SK-N-SH treated with all-trans-retinoic acid at 6 μM for 48 hours (cell line): ENCODE measurements at regions not wholly inside any gene's neighbourhood (a gene's known extent, or its start where the extent isn't known, plus 50 kb on each side); places are given as distances from the start of the nearest gene placed in this dataset.
"Not testable (repeated sequence)": the region's sequence is repeated elsewhere in the genome, so short reads cannot be mapped to it uniquely, and the experiment has no call there.

Source experiments
- ATAC-seq: fragments of 200-7000 bp; cut with Tn5 transposase; 3 replicates; pipeline ENCODE4 v1.9.1; 2020; ENCODE audit warnings: mild to moderate bottlenecking, moderate library complexity
- ARNTL ChIP-seq: fragments of 450-650 bp; formaldehyde crosslinking; IDR thresholded peaks from 2 replicates; pipeline ENCODE4 v1.5.0; 2020; ENCODE audit warnings: low read depth, mild to moderate bottlenecking, moderate library complexity, borderline replicate concordance
- BACH2 ChIP-seq: fragments of 250-450 bp; sonication (Bioruptor Pico); IDR thresholded peaks from 2 replicates; pipeline ENCODE4 v1.9.0; 2021; ENCODE audit warnings: mild to moderate bottlenecking, borderline replicate concordance
- CSDC2 ChIP-seq: fragments of 250-450 bp; sonication (Bioruptor Pico); IDR thresholded peaks from 2 replicates; pipeline ENCODE4 v1.5.0; 2020; ENCODE audit warnings: mild to moderate bottlenecking, moderate library complexity
- CSRNP3 ChIP-seq: fragments of 250-450 bp; sonication (Bioruptor Pico); IDR thresholded peaks from 2 replicates; pipeline ENCODE4 v1.5.1; 2021; ENCODE audit warnings: mild to moderate bottlenecking, moderate library complexity
- ESRRG ChIP-seq: fragments of 250-450 bp; sonication (Bioruptor Pico); IDR thresholded peaks from 2 replicates; pipeline ENCODE4 v1.6.1; 2021; ENCODE audit warnings: mild to moderate bottlenecking
- OSR1 ChIP-seq: fragments of 250-450 bp; sonication (Bioruptor Pico); IDR thresholded peaks from 2 replicates; pipeline ENCODE4 v1.8.0; 2022; ENCODE audit warnings: moderate library complexity, mild to moderate bottlenecking, inconsistent platforms
- PATZ1 ChIP-seq: fragments of 250-450 bp; sonication (Bioruptor Pico); IDR thresholded peaks from 2 replicates; pipeline ENCODE4 v1.8.0; 2020; ENCODE audit warnings: mild to moderate bottlenecking, moderate library complexity, borderline replicate concordance
- PPARA ChIP-seq: fragments of 250-450 bp; sonication (Bioruptor Pico); IDR thresholded peaks from 2 replicates; pipeline ENCODE4 v1.5.0; 2020; ENCODE audit warnings: mild to moderate bottlenecking, borderline replicate concordance
- RARB ChIP-seq: fragments of 250-450 bp; sonication (Bioruptor Pico); IDR thresholded peaks from 2 replicates; pipeline ENCODE4 v1.8.0; 2021; ENCODE audit warnings: mild to moderate bottlenecking, moderate library complexity
- SNAI2 ChIP-seq: fragments of 250-450 bp; sonication (Bioruptor Pico); IDR thresholded peaks from 2 replicates; pipeline ENCODE4 v1.5.0; 2020; ENCODE audit warnings: mild to moderate bottlenecking, moderate library complexity
- TCF4 ChIP-seq: fragments of 250-450 bp; sonication (Bioruptor Pico); IDR thresholded peaks from 2 replicates; pipeline ENCODE4 v1.8.0; 2021; ENCODE audit warnings: mild to moderate bottlenecking, moderate library complexity, borderline replicate concordance
- TOX ChIP-seq: fragments of 250-450 bp; sonication (Bioruptor Pico); IDR thresholded peaks from 2 replicates; pipeline ENCODE4 v1.8.0; 2021; ENCODE audit warnings: mild to moderate bottlenecking, moderate library complexity, borderline replicate concordance
- TSHZ2 ChIP-seq: fragments of 250-450 bp; sonication (Bioruptor Pico); IDR thresholded peaks from 2 replicates; pipeline ENCODE4 v1.5.0; 2020; ENCODE audit warnings: mild to moderate bottlenecking, moderate library complexity
- ZFP3 ChIP-seq: fragments of 250-450 bp; sonication (Bioruptor Pico); IDR thresholded peaks from 2 replicates; pipeline ENCODE4 v1.5.0; 2020; ENCODE audit warnings: mild to moderate bottlenecking, moderate library complexity
- ZFP30 ChIP-seq: fragments of 450-650 bp; formaldehyde crosslinking; IDR thresholded peaks from 2 replicates; pipeline ENCODE4 v1.5.0; 2022; ENCODE audit warnings: mild to moderate bottlenecking, moderate library complexity
- ZNF565 ChIP-seq: fragments of 450-650 bp; formaldehyde crosslinking; conservative IDR thresholded peaks from 2 replicates; pipeline ENCODE4 v1.5.0; 2020; ENCODE audit warnings: low read depth, mild to moderate bottlenecking, moderate library complexity
- ZNF70 ChIP-seq: fragments of 450-650 bp; formaldehyde crosslinking; IDR thresholded peaks from 2 replicates; pipeline ENCODE4 v1.5.0; 2020; ENCODE audit warnings: mild to moderate bottlenecking, moderate library complexity
- ZNF8 ChIP-seq: fragments of 450-650 bp; formaldehyde crosslinking; IDR thresholded peaks from 2 replicates; pipeline ENCODE4 v1.5.0; 2020; ENCODE audit warnings: mild to moderate bottlenecking, moderate library complexity

- TF ChIP-seq TSHZ2 (no peak), RARB (CRISPR knock-in tag) (no peak), PATZ1 (CRISPR knock-in tag) (no peak), ZFP3 (CRISPR knock-in tag) (no peak), PPARA (no peak)
Measured at GRCh38 chr6:81263531-81264168, 488.8 kb downstream of the TENT5A start (continued).

DNA sequence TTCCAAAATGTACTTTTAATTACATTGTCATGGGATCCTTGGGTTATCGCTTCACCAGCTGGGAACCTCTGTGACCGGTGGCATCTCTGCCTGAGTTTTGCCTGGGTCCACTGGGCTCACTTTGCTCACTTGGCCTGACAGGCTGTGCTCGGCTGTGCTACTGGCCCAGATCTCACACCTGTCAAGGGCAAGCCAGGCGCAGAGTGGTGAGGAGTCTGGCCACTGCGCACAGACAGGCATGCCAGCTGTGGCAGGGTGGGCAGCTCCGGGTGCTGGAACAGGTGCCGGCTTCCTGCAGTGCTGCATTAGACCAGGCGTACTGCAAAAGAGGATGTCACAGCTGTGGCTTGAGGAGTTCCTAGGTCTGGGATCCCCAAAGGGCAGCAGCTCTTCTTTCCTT is 489.8 kb downstream of the TENT5A start:
- no peak for ATAC-seq
- TF ChIP-seq CSRNP3 (CRISPR knock-in tag): no peak
- TF ChIP-seq RARB (CRISPR knock-in tag): no peak
- no peak for TF ChIP-seq ZNF70 (CRISPR knock-in tag)
- TF ChIP-seq TSHZ2: no peak
- no peak for TF ChIP-seq ARNTL
- TF ChIP-seq ZNF8 (CRISPR knock-in tag): no peak
- TF ChIP-seq ZFP30: no peak
- no peak for TF ChIP-seq SNAI2 (CRISPR knock-in tag)
- no peak for TF ChIP-seq OSR1 (CRISPR knock-in tag)

- ATAC-seq: not testable (repeated sequence)
Measured at GRCh38 chr6:81256223-81256622, 496.3 kb downstream of the TENT5A start.

GRCh38 chr6:81253821-81254220 is 498.7 kb downstream of the TENT5A start:
- ATAC-seq: no peak
- TF ChIP-seq ZNF565 (CRISPR knock-in tag) (no peak), TSHZ2 (no peak), ZFP3 (CRISPR knock-in tag) (no peak), TOX (CRISPR knock-in tag) (no peak), PPARA (no peak), OSR1 (CRISPR knock-in tag) (no peak), TCF4 (no peak), ZNF8 (CRISPR knock-in tag) (no peak), CSRNP3 (CRISPR knock-in tag) (no peak), CSDC2 (CRISPR knock-in tag) (no peak), BACH2 (CRISPR knock-in tag) (no peak), SNAI2 (CRISPR knock-in tag) (no peak), ESRRG (CRISPR knock-in tag) (no peak), ARNTL (no peak)
